ENCODE measurements at regions not wholly inside any gene's neighbourhood (a gene's known extent, or its start where the extent isn't known, plus 50 kb on each side); places are given as distances from the start of the nearest gene placed in this dataset.

DNA sequence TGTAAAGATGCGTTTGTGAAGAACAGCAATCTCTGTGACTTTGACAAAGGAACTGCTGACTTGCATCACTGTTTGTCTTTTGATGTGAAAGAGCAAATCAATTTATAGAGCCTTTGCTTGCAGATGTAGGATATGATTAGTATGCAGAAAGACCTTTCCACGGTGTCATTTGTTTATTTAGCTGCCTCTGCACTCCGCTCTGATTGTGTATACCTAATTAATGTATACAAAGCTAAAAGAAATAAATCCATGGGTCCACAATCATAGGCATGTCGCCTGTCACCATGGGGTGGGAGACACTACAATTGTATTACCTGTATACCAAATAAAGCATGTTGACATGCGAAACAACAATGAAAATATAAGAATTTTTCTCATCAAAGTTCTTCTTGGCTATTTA, 410.7 kb downstream of the MZT1 start:
- no peak overlapping the region for H3K9ac ChIP-seq (ENCODE audit: low read depth, low read length)
- TF ChIP-seq EZH2 (IDR thresholded peaks at IDR 0.05; ENCODE audit: borderline replicate concordance, low read depth, low read length, severe bottlenecking) = no peak
- no peak for TF ChIP-seq CTCF (IDR thresholded peaks at IDR 0.05; ENCODE audit: borderline replicate concordance, extremely low read depth, low read length, poor library complexity, severe bottlenecking)
- no peaks in the 10 kb centered on the region for H3K9me3 ChIP-seq (ENCODE audit: insufficient read depth, low read length, severe bottlenecking)
- DNase-seq (no peak), ATAC-seq (ENCODE audit: insufficient read depth, low read depth) (no peak)
- no peak overlapping the region for H3K27ac ChIP-seq (ENCODE audit: low read length)
- no peak overlapping the region for H3K4me3 ChIP-seq (ENCODE audit: low read depth in 1 of 2, low read length in 2 of 2)
- H3K4me2 ChIP-seq (ENCODE audit: insufficient read depth, low read length) = no peak overlapping the region
- no peaks in the 10 kb centered on the region for H3K4me1 ChIP-seq (ENCODE audit: insufficient read depth, low read length)
- H3K79me2 ChIP-seq (ENCODE audit: insufficient read depth, low read length) = no peaks in the 10 kb centered on the region
- H2AFZ ChIP-seq (ENCODE audit: low read depth, low read length) = no peak overlapping the region
- no peaks in the 10 kb centered on the region for H3K36me3 ChIP-seq (ENCODE audit: insufficient read depth, low read length)
- H3K27me3 ChIP-seq (ENCODE audit: insufficient read depth, low read length, poor library complexity) = no peaks in the 10 kb centered on the region
- H4K20me1 ChIP-seq (ENCODE audit: insufficient read depth, low read length) = no peaks in the 10 kb centered on the region

GRCh38 chr13:72315312-72315711, 412.1 kb downstream of the MZT1 start:
- no peaks in the 10 kb centered on the region for H4K20me1 ChIP-seq (ENCODE audit: insufficient read depth, low read length)
- H3K4me1 ChIP-seq (ENCODE audit: insufficient read depth, low read length) = no peaks in the 10 kb centered on the region
- H3K4me3 ChIP-seq (ENCODE audit: low read depth in 1 of 2, low read length in 2 of 2) = no peak overlapping the region
- no peaks in the 10 kb centered on the region for H3K36me3 ChIP-seq (ENCODE audit: insufficient read depth, low read length)
- no peaks in the 10 kb centered on the region for H3K27me3 ChIP-seq (ENCODE audit: insufficient read depth, low read length, poor library complexity)
- H3K79me2 ChIP-seq (ENCODE audit: insufficient read depth, low read length) = no peaks in the 10 kb centered on the region
- no peak for DNase-seq
- H3K27ac ChIP-seq (ENCODE audit: low read length) = no peak overlapping the region
- H3K4me2 ChIP-seq (ENCODE audit: insufficient read depth, low read length) = no peak overlapping the region
- no peak overlapping the region for H2AFZ ChIP-seq (ENCODE audit: low read depth, low read length)
- no peaks in the 10 kb centered on the region for H3K9me3 ChIP-seq (ENCODE audit: insufficient read depth, low read length, severe bottlenecking)
- H3K9ac ChIP-seq (ENCODE audit: low read depth, low read length) = no peak overlapping the region
- TF ChIP-seq EZH2 (IDR thresholded peaks at IDR 0.05; ENCODE audit: borderline replicate concordance, low read depth, low read length, severe bottlenecking) (no peak), CTCF (IDR thresholded peaks at IDR 0.05; ENCODE audit: borderline replicate concordance, extremely low read depth, low read length, poor library complexity, severe bottlenecking) (no peak)
- ATAC-seq (ENCODE audit: insufficient read depth, low read depth) = no peak

- no peaks in the 10 kb centered on the region for H3K9me3 ChIP-seq (ENCODE audit: insufficient read depth, low read length, severe bottlenecking)
- H3K27me3 ChIP-seq (ENCODE audit: insufficient read depth, low read length, poor library complexity) = no peaks in the 10 kb centered on the region
- H3K27ac ChIP-seq (ENCODE audit: low read length) = no peak overlapping the region
- no peak overlapping the region for H3K4me3 ChIP-seq (ENCODE audit: low read depth in 1 of 2, low read length in 2 of 2)
- DNase-seq (no peak), ATAC-seq (ENCODE audit: insufficient read depth, low read depth) (no peak)
- H2AFZ ChIP-seq (ENCODE audit: low read depth, low read length) = no peak overlapping the region
- no peaks in the 10 kb centered on the region for H4K20me1 ChIP-seq (ENCODE audit: insufficient read depth, low read length)
- no peak overlapping the region for H3K9ac ChIP-seq (ENCODE audit: low read depth, low read length)
- H3K4me2 ChIP-seq (ENCODE audit: insufficient read depth, low read length) = no peak overlapping the region
- TF ChIP-seq EZH2 (IDR thresholded peaks at IDR 0.05; ENCODE audit: borderline replicate concordance, low read depth, low read length, severe bottlenecking) = no peak
- TF ChIP-seq CTCF (IDR thresholded peaks at IDR 0.05; ENCODE audit: borderline replicate concordance, extremely low read depth, low read length, poor library complexity, severe bottlenecking) = no peak
- H3K79me2 ChIP-seq (ENCODE audit: insufficient read depth, low read length) = no peaks in the 10 kb centered on the region
- no peaks in the 10 kb centered on the region for H3K36me3 ChIP-seq (ENCODE audit: insufficient read depth, low read length)
- no peaks in the 10 kb centered on the region for H3K4me1 ChIP-seq (ENCODE audit: insufficient read depth, low read length)
Measured at GRCh38 chr13:72314210-72314609, 413.2 kb downstream of the MZT1 start.

GRCh38 chr13:72313546-72313945, 413.9 kb downstream of the MZT1 start:
- H3K27ac ChIP-seq (ENCODE audit: low read length) = no peak overlapping the region
- no peak for DNase-seq
- no peaks in the 10 kb centered on the region for H3K79me2 ChIP-seq (ENCODE audit: insufficient read depth, low read length)
- no peaks in the 10 kb centered on the region for H3K27me3 ChIP-seq (ENCODE audit: insufficient read depth, low read length, poor library complexity)
- H3K36me3 ChIP-seq (ENCODE audit: insufficient read depth, low read length) = no peaks in the 10 kb centered on the region
- TF ChIP-seq CTCF (IDR thresholded peaks at IDR 0.05; ENCODE audit: borderline replicate concordance, extremely low read depth, low read length, poor library complexity, severe bottlenecking) (no peak), EZH2 (IDR thresholded peaks at IDR 0.05; ENCODE audit: borderline replicate concordance, low read depth, low read length, severe bottlenecking) (no peak)
- ATAC-seq (ENCODE audit: insufficient read depth, low read depth) = no peak
- no peak overlapping the region for H2AFZ ChIP-seq (ENCODE audit: low read depth, low read length)
- no peak overlapping the region for H3K9ac ChIP-seq (ENCODE audit: low read depth, low read length)
- H3K4me3 ChIP-seq (ENCODE audit: low read depth in 1 of 2, low read length in 2 of 2) = no peak overlapping the region
- no peak overlapping the region for H3K4me2 ChIP-seq (ENCODE audit: insufficient read depth, low read length)
- no peaks in the 10 kb centered on the region for H3K4me1 ChIP-seq (ENCODE audit: insufficient read depth, low read length)
- no peaks in the 10 kb centered on the region for H3K9me3 ChIP-seq (ENCODE audit: insufficient read depth, low read length, severe bottlenecking)
- H4K20me1 ChIP-seq (ENCODE audit: insufficient read depth, low read length) = no peaks in the 10 kb centered on the region

Data from DND-41 (cell line).